Osteocyte (in vitro differentiated cells): ENCODE measurements at regions not wholly inside any gene's neighbourhood (a gene's known extent, or its start where the extent isn't known, plus 50 kb on each side); places are given as distances from the start of the nearest gene placed in this dataset.

Experiments
- DNase-seq: peaks from one replicate; pipeline ENCODE4 v3.0.0; 2021; ENCODE audit warnings: mixed read lengths; ENCODE audit not compliant: unreplicated experiment; ENCODE audit errors: extremely low spot score
- H3K27ac Mint-ChIP-seq: one replicate; pipeline ENCODE4 v1.8.0; 2021; ENCODE audit warnings: mild to moderate bottlenecking, mixed read lengths; ENCODE audit not compliant: unreplicated experiment
- H3K27me3 Mint-ChIP-seq: one replicate; pipeline ENCODE4 v1.8.0; 2021; ENCODE audit warnings: mixed read lengths; ENCODE audit not compliant: unreplicated experiment
- H3K36me3 Mint-ChIP-seq: one replicate; pipeline ENCODE4 v1.8.0; 2021; ENCODE audit warnings: mixed read lengths; ENCODE audit not compliant: unreplicated experiment
- H3K4me1 Mint-ChIP-seq: one replicate; pipeline ENCODE4 v1.8.0; 2021; ENCODE audit warnings: mixed read lengths; ENCODE audit not compliant: unreplicated experiment
- H3K4me3 Mint-ChIP-seq: one replicate; pipeline ENCODE4 v1.8.0; 2021; ENCODE audit warnings: mild to moderate bottlenecking, moderate library complexity, mixed read lengths; ENCODE audit not compliant: unreplicated experiment
- H3K9me3 Mint-ChIP-seq: one replicate; pipeline ENCODE4 v1.8.0; 2021; ENCODE audit warnings: mixed read lengths; ENCODE audit not compliant: unreplicated experiment
- CTCF ChIP-seq: fragments of 200-600 bp; sonication (generic); IDR thresholded peaks from 2 replicates; pipeline ENCODE4 v1.5.0; 2021; ENCODE audit warnings: antibody characterized with exemption, mild to moderate bottlenecking, moderate library complexity

GRCh38 chr2:204177251-204177976, 240.9 kb downstream of the ICOS start:
- H3K27ac Mint-ChIP-seq, result no peak overlapping the region
- no peak for TF ChIP-seq CTCF
- no peaks in the 10 kb centered on the region for H3K9me3 Mint-ChIP-seq
- no peaks in the 10 kb centered on the region for H3K36me3 Mint-ChIP-seq
- H3K4me3 Mint-ChIP-seq, result no peak overlapping the region
- no peaks in the 10 kb centered on the region for H3K4me1 Mint-ChIP-seq
- DNase-seq, result no peak
- H3K27me3 Mint-ChIP-seq, result peaks cover 35% of the 10 kb centered on the region

GRCh38 chr2:204177977-204178522, 241.5 kb downstream of the ICOS start:
- H3K27ac Mint-ChIP-seq, result no peak overlapping the region
- H3K9me3 Mint-ChIP-seq, result no peaks in the 10 kb centered on the region
- no peak for DNase-seq
- peaks cover 37% of the 10 kb centered on the region for H3K27me3 Mint-ChIP-seq
- no peaks in the 10 kb centered on the region for H3K36me3 Mint-ChIP-seq
- peak; percentile 60 for TF ChIP-seq CTCF
- H3K4me1 Mint-ChIP-seq, result no peaks in the 10 kb centered on the region
- no peak overlapping the region for H3K4me3 Mint-ChIP-seq

- Mint-ChIP-seq H3K4me1 (no peaks in the 10 kb centered on the region), H3K27ac (no peak overlapping the region), H3K27me3 (peaks cover 40% of the 10 kb centered on the region), H3K36me3 (no peaks in the 10 kb centered on the region), H3K4me3 (no peak overlapping the region), H3K9me3 (no peaks in the 10 kb centered on the region)
- DNase-seq, result no peak
- no peak for TF ChIP-seq CTCF
Measured at GRCh38 chr2:204180649-204181048, 244.1 kb downstream of the ICOS start.

- Mint-ChIP-seq H3K27ac (no peak overlapping the region), H3K4me1 (no peaks in the 10 kb centered on the region), H3K9me3 (no peaks in the 10 kb centered on the region), H3K27me3 (peaks cover 38% of the 10 kb centered on the region), H3K4me3 (no peak overlapping the region), H3K36me3 (no peaks in the 10 kb centered on the region)
- DNase-seq, result no peak
- no peak for TF ChIP-seq CTCF
Measured at GRCh38 chr2:204183608-204184007, 247.0 kb downstream of the ICOS start.

- Mint-ChIP-seq H3K9me3 (no peaks in the 10 kb centered on the region), H3K36me3 (no peaks in the 10 kb centered on the region), H3K4me1 (no peaks in the 10 kb centered on the region), H3K27me3 (peaks cover 36% of the 10 kb centered on the region), H3K27ac (no peak overlapping the region), H3K4me3 (no peak overlapping the region)
- no peak for DNase-seq
- TF ChIP-seq CTCF, result no peak
Measured at GRCh38 chr2:204184226-204184625, 247.7 kb downstream of the ICOS start.
